GM04503 (cell line): ENCODE measurements at regions not wholly inside any gene's neighbourhood (a gene's known extent, or its start where the extent isn't known, plus 50 kb on each side); places are given as distances from the start of the nearest gene placed in this dataset.
"Not testable (repeated sequence)": the region's sequence is repeated elsewhere in the genome, so short reads cannot be mapped to it uniquely, and the experiment has no call there.

Experiments used
- DNase-seq: peaks from one replicate; pipeline ENCODE4 v3.0.0-alpha.2; 2012; ENCODE audit warnings: low read depth

GRCh38 chr6:150770637-150771036 lies 94.9 kb upstream of the MTHFD1L start:
- no peak for DNase-seq

- no peak for DNase-seq
These were observed 91.5 kb upstream of the MTHFD1L start for GRCh38 chr6:150773969-150774368.

GRCh38 chr6:150775415-150776203 lies 89.9 kb upstream of the MTHFD1L start:
- no peak for DNase-seq

GRCh38 chr6:150777736-150778135 lies 87.8 kb upstream of the MTHFD1L start:
- DNase-seq, result no peak

GRCh38 chr6:150783813-150784212 lies 81.7 kb upstream of the MTHFD1L start:
- DNase-seq, result no peak

GRCh38 chr6:150787429-150787828 lies 78.1 kb upstream of the MTHFD1L start:
- DNase-seq, result no peak

GRCh38 chr6:150788089-150788488 lies 77.4 kb upstream of the MTHFD1L start:
- DNase-seq, result no peak

GRCh38 chr6:150789906-150790305 lies 75.6 kb upstream of the MTHFD1L start:
- not testable (repeated sequence) for DNase-seq

GRCh38 chr6:150791717-150792116 lies 73.8 kb upstream of the MTHFD1L start:
- no peak for DNase-seq

GRCh38 chr6:150797949-150798348 lies 67.6 kb upstream of the MTHFD1L start:
- no peak for DNase-seq

GRCh38 chr6:150799276-150799805 lies 66.2 kb upstream of the MTHFD1L start:
- no peak for DNase-seq

GRCh38 chr6:150800674-150801314 lies 64.7 kb upstream of the MTHFD1L start:
- DNase-seq, result no peak

- DNase-seq, result no peak
These were observed 58.7 kb upstream of the MTHFD1L start for GRCh38 chr6:150806790-150807189.

GRCh38 chr6:150813319-150813992 lies 52.0 kb upstream of the MTHFD1L start:
- DNase-seq, result no peak

GRCh38 chr6:150813993-150814359 lies 51.5 kb upstream of the MTHFD1L start:
- no peak for DNase-seq
